ENCODE measurements at regions not wholly inside any gene's neighbourhood (a gene's known extent, or its start where the extent isn't known, plus 50 kb on each side); places are given as distances from the start of the nearest gene placed in this dataset.

DNA sequence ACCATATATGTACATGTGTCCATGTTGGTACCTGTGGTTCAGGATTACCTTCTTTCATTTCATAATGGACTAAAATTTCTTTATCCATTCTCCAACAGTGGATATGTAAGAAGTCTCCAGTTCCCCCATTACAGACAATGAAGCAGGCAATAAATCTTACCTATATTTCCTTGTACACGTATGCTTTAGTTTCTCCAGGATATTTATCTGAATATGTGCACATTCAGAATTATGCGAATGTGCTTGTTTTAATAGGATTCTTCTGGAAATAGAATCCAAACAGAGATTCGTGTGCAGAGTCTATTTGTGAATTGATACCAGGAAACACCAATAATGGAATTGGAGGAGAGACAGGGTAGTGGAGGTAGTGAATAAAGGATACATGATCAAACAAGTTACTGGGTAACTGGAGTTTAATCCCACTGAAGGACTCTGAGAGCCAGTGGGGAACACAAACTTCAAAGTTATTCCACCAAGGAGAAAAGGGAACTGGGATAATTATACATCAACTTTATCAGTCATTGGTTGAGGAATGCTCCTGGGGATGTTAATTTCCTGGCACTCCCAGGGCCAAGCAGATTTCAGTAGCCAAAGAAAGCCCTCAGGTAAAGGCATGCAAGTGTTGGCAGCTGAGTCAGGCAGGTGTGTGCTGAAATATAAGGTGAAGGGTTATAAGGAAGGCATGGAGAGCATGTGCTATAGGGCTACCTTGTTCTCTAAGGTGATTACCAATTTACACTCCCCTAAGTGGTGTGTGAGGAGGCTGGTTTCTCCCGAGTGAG is 374.9 kb upstream of the PBX1 start:
- no peak for DNase-seq

DNA sequence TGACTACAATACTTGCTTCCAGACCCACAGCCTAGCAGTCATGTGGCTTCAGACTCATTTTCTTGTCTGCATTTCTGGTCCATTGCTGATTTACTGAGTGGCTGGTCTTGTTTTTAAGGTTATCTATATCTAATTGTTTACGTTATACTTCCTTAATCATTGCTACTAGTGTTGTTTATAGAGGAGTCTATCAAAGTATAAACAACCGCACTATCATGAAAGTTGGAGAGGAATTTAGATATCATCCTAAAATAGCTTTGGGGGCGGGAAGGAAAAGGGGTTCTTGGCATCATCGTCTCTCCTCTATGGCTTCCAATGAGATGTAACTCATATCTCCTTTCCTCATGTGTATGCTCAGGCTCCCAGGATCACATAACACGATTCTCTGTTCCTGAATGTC is 372.1 kb upstream of the PBX1 start:
- no peak for DNase-seq

DNA sequence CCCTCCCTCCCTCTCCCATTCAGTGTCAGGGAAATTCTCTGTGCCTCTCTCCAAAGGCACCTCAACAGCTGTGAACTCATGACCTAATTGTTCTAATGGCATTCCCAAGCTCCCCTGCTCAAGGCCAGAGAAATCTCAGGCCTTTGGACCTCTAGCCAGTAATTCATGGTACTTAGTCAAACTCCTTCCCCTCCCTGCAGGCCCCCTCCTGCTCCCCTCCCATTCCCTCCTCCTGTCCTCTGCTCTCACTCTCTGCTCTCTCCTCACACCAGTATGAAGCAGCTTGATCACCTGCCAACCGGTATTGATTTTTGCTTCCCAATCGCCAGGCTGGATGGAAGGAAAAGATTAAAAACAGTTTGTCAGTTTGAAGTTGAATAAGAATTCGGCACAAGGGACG is 370.5 kb upstream of the PBX1 start:
- DNase-seq = no peak

DNA sequence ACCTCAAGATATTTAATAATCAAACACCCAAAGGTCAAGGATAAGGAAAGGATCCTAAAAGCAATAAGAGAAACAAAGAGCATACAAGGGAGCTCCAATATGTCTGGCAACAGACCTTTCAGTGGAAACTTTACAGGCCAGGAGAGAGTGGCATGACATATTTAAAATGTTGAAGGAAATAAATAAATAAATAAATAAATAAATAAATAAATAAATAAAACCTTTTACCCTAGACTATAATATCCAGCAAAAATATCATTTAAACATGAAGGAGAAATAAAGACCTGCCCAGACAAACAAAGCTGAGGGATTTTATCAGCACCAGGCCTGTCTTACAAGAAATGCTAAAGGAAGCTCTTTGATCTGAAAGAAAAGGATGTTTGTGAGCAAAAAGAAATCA is 367.8 kb upstream of the PBX1 start:
- DNase-seq = no peak

DNA sequence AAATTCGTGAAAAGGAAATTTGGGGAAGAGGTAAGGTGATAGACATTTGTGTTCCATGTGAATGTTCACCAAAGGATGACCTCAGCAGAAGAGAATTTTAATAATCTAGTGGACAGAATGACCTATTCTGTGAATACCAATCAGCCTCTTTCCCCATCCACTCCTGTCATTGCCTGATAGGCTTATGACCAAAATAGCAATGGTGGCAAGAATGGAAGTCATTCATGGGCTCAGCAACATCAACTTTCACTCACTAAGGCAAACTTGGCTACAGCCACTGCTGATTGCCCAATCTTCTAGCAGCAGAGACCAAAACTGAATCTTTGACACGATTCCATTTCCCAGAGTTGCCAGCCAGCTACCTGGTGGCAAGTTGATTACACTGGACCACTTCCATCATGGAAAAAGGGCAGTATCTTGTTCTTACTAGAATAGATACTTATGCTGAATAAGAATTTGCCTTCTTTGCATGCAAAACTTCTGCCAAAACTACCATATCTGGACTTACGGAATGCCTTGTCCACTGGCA is 348.7 kb upstream of the PBX1 start:
- no peak for DNase-seq

DNA sequence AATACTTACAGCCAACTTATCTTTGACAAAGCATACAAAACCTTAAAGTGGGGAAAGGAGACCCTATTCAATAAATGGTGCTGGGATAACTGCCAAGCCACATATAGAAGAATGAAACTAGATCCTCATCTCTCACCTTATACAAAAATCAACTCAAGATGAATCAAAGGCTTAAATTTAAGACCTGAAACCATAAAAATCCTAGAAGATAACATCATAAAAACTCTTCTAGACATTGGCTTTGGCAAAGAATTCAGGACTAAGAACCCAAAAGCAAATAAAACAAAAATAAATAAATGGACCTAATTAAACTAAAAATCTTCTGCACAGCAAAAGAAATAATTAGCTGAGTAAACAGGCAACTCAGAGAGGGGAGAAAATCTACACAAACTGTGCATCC is 335.6 kb upstream of the PBX1 start:
- DNase-seq = no peak

DNA sequence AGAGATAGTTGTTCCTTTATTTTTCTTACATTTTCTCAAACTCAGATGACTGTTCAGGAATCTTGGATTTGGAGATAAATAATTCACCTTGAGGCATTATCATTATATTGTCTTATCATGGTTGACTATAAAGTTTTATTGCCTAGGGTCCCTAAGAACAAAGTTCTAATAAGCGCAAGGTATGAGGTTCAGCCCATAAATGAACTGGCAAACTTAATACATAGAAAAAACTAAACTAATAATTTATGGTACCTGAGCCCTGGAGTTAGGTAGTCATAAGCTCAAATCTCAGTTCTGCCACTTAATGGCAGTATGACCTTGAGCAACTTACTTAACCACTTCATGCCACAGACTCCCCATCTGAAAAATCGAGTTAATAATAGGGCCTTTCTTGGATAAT is 334.0 kb upstream of the PBX1 start:
- no peak for DNase-seq

DNA sequence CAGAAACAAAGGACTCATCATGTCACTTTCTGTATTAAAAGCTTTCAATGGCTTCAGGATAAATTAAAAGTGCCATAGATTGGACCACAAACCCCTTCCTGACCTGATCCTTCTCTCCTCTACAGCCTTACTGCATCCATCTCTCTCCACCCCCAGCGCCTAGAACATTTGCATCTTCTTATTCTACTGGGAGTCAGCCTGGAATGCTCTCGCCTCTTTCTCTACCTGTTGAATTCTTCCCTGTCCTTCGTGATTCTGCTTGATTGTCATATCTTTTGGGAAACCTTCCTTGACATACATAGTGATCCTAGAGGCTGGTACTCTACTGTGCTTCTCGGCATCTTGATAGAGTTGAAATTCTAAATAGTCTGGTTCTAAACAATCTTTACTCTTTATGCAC is 332.0 kb upstream of the PBX1 start:
- DNase-seq = no peak

DNA sequence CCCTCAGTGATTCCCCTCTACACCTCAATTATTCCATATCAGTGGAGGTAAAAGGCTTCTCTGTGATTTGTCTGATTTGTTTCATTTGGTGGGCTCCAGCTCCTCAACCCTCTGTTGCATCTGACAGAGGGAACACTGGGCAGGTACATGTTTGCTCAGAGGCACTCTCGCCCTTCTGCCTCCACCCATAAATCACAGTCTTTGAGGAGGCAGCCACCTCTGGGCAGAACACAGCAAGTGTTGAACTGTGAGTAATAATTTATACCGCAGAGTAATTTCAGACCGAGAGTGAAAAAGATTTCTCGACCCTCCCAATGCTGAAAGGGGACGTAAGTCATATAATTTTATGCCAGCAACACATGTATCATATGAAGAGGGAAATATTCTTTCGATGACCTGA is 330.1 kb upstream of the PBX1 start:
- no peak for DNase-seq

DNA sequence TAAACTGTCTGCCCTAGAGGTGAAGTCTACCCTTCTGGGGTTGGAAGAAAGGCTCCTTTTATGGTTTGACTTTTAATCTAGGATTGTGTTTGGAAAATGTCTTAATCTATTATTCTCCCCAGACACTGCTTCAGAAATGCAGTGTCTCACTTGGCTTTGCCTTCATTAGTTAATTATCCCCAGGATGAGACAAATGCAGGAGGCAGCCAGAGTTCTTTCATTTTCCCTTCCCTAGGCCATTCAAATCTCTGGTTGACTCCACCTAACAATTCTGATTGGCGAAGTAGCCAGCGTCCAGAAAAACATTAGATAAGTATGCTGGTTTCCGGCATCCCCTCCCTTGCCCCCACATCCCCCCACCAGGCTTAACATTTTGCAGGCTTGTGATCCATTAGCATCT is 325.8 kb upstream of the PBX1 start:
- DNase-seq = no peak

DNA sequence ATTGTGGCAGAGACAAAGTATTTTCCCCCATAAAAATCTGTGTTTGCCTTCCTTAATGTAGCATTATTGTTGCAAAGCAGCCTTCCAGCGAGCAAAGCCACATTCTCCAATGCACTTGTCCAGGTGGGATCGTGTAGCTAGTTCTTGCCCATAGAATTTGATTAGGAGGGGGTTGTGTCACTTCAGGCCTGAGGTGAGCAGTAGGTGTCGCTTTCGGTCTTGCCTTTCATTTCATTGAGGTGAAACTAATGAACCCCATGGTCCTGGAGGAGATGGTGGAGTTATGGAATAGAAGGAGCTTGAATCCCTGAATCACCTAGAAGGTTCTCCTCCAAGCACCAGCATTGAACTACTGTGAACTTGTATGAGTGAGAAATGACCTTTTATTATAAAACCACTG is 318.9 kb upstream of the PBX1 start:
- DNase-seq = peak; percentile 81 to 82

DNA sequence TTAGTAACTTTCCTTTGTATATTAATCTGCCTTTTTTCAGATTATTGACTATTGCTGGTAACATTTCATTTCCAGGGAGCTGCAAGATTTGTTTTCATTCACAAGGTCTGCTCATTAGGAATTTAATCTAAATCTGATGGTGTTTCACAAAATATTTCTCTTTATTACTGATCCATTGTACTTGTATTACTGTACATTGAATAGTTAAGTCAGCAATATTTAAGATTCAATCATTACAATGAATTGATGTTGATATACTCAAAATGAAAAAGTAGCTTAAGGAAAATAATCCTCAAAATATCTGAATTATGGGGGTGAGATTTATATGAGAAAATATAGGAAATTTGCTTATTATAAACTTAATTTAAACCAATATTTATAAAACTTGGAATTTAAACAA is 308.6 kb upstream of the PBX1 start:
- DNase-seq = no peak

DNA sequence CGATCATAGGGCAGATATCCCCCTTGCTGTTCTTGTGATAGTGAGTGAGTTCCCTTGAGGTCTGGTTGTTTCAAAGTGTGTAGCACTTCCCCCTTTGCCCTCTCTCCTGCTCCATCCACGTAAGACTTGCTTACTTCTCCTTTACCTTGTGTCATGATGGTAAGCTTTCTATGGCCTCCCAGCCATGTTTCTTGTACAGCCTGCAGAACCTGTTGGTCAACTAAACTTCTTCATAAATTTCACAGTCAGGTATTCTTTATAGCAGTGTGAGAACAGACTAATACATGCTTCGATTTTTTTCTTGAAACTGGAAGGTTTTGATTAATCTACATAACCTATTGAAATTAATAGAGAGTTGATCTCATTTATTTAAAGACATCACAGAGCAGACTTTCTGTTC is 302.5 kb upstream of the PBX1 start:
- DNase-seq = no peak

DNA sequence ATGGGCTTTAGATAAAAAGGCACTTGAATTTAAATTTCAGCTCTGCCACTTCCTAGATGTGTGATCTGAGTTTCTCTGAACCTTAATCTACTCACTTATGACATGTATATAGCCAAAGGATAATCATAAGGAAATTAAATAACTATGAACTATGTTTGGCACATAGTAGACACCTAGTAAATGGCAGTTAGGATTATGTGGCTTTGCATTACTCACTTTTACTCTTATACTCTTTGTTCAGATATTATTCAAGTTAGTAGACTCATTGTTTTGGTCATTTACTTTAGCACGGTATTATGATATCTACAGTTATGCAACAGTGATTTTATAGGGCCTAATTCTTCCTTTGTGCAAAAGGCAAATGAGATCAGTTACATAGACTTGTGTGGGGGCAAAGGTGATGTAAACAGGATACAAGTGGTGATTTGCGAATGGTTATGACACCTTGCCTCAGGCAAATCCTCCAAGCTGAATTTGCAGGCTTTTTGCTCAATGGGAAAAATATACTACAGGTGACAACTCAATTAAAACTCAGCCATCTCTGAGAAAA is 297.2 kb upstream of the PBX1 start:
- peak; percentile 20 to 68 for DNase-seq

DNA sequence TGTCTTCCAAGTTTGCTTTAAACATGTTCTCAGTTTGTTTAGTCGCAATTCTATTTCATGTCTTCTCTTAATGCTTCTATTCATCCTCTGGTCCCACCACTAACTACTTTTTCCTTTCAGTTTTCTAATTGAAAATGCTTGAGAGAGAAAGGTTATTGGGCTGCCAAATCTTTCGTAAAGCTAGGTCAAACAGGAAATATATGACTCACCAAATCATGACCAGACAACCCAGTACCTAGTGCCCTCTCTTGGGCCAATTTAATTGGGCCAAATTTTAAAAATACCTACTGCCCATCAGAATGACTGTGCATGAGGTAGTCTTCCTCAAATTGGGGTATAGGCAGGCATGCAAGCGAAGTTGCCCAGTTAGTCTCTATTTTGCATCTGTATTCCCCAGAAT is 295.4 kb upstream of the PBX1 start:
- no peak for DNase-seq

DNA sequence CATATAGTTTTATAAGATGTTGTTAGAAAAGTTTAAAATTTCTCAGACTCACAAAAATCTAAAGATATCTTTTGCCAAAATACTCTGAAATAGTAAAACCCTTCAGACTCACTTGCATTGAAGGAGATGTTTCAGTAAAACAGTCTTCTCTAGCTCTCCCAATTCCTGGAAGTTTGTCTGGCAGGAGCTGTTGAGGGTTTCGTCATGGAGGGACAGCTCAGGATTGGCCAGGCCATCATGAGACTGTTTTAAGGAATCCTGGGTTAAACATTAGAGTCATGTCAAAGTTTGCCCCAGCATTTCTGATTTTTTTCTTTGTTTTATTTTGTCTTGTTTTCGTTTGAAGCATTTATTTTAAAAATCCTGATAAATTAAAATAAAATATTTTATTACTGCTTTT is 293.8 kb upstream of the PBX1 start:
- DNase-seq = no peak

DNA sequence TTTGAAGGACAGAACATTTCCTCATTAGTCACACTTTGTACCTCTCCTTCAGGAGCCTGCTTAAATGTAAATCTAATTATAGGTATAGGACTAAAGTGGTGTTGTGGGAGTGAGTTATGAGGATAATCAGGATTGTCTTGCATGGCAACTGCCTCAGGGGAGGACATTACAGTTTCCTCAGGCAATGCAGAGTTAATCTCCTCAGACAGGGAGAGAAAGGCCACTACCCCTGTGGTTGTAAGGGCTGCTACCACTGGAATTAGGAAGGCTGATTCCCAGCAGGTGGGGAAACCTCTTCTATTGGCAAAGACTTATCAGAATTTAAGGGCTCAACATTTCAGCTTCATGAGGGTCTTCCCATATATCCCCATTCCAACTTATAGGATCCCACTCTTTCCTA is 286.8 kb upstream of the PBX1 start:
- DNase-seq = no peak

DNA sequence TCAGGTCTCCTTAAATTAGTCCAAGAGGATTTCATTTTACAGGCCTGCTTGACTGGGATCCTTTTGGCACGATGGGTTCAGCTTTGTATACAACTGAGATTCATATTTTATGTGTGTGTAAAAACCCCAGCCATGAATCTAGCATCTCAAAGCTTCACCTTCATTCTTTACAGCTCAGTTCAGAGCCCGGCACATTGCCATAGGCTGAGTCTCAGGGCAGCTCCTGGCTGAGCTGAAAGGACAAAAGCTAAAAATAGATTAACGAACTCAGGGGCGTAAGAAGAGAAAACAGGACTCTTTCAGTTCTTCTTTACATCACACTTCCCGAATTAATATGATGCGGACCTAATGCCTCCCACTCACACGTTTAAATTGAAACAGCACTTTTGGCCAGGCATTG is 262.8 kb upstream of the PBX1 start:
- DNase-seq = no peak

DNA sequence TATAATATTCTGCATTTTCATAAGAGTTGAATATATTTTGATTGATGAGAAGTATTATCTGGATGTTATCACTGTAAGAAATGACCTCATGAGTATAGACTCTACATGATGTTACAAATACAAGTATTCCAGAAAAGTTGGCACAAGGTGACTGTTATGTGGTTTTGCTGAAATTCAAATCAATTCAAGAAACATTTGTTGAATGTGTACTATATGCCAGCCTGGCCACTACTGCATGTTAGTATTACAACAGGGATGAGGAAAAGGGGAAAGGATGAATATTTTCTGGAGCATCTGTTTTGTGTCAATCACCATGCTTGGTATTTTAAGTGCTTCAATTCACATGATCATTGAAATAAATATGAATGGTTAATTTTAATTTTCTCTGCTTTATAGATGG is 250.9 kb upstream of the PBX1 start:
- DNase-seq = no peak

DNA sequence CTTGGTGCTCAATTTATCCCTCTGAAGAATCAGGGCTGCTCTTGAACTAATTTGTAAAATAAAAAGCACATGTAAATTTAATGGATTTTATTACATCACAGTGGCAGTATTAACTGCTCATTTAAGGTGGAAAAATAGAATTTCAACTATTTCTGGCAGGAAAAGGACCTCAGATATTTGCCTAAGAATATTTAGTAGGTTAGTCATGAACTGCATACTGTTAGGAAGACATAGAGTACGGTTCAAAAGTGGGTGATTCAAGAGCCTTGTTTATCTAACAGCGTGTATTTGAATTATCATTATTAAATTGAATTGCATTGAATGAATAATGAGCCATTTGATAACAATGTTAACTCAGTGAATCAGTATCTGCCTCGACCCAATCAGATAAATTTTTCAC is 248.8 kb upstream of the PBX1 start:
- no peak for DNase-seq

DNA sequence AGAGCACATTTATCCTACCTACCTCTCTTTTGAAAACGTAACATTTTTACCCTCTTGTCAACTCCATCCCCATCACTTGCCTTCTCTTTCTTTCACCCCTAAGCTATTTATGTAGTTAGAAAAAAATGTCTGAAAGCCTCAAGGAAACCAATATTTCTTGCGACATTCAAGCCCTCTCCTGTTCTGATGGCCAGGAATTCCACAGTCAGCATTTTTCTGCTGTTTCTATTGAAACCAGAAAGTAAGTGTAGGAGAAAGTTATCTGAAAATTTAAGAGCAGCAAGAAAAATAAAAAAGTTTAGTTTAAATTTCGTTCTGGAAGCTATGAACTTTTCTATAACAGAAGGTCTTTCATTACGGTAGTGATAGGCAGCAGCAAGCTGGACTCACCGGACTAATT is 247.6 kb upstream of the PBX1 start:
- DNase-seq = no peak

DNA sequence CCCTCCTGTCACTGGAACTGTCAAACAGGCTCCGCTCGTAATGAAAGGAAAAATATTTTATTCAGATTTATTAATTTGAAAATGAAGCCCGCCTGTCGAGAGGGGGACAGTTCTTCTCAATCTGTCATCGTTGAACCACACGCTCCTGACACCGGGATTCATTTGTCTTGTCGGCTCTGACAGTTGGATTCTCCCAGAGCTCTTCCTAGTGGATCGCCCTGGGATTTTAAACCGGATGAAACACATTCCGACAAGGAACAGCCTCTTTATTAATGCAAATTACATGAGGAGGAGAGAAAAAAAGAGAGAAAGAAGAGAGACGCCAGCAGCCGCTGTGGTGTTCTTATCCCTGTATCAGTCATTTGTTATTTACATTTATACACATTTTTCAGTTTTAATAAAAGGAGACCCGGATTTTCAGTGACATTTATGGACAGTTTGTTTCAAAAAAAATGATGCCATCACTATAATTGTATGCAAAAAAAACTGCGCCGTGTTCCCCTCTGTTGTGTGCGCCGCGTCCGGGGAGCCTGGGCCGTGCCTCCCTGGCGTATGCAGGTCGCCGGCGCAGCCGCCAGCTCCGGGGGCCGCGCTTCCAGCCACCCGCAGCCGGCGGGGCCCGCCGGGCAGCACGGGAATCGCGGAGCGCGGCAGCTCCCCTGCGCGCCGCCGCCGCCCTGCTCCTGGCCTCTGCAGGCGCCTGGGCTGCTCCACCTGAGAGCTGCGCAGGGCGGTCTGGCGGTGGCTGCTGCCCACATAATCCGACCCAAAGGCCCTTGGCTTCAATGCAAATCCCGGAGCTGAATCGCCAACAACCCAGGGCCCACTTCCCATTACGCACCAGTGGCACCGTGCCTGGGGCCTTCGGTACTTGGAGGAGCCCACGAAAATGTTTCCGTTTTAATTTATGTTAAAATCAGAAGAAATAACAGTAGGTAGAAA is 237.9 kb upstream of the PBX1 start:
- DNase-seq = peak; percentile 81 to 94

DNA sequence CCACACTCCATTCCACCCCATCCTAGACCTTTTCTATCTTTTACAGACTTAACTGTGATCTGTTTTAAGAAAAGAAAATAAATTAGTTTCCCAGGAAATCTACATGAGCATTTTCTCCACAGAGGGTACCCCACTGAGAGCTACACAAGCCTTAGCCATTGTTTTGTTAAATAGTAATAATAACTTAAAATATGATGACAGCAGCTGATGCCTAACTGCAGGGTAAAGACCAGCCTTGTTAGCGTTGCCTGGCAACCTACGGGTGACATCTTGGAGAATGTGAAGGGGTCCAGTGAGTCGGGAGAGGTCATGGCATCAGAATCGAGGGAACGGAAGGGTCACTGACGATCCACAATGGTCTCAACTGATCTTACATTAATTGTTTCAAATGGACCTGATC is 233.2 kb upstream of the PBX1 start:
- no peak for DNase-seq

DNA sequence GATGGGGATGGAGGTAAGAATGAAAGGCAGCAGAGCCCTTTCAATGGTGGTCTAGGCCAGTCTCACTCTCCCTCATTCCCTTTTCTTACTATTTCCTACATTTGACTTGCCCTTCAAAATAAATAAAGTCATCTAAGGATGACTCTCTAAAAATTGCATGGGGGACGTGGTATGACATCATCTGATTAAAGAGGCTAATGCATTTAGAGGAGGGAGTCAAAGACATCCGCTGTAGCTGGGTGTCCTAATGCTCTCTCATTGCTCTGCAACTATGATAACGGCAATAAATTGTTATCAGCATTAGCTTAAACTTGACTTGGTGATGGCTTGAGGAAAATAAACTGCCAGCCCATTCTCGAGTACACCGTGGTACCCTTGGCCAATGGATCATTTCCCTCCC is 225.6 kb upstream of the PBX1 start:
- no peak for DNase-seq
